ENCODE measurements at regions not wholly inside any gene's neighbourhood (a gene's known extent, or its start where the extent isn't known, plus 50 kb on each side); places are given as distances from the start of the nearest gene placed in this dataset.

DNA sequence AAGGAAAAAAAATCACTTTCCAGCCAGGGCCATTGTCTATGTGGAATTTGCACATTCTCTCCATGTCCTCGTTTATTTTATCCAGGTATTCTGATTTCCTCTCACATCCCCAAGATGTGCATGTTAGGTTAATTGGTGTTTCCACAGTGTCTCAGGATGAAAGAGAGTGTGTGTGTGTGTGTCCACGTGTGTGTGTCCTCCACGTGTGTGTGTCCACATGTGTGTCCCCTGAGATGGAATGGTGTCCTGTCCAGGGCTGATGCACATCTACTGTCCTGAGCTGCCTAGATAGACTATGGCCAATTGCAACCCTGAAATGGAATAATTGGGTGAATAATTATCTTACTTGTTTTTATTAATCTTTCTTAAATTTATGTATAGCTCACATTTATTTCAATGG is 2436.5 kb downstream of the PCDH9 start:
- Mint-ChIP-seq H3K27me3 (ENCODE audit: low read depth) (no peaks in the 10 kb centered on the region), H3K4me3 (no peak overlapping the region), H3K27ac (no peak overlapping the region), H3K36me3 (ENCODE audit: insufficient read depth in 1 of 3, low read depth in 3 of 3) (no peaks in the 10 kb centered on the region), H3K9me3 (no peaks in the 10 kb centered on the region), H3K4me1 (no peaks in the 10 kb centered on the region)
- no peak overlapping the region for H2BK120ac ChIP-seq (ENCODE audit: low read depth, low read length, poor library complexity, severe bottlenecking)
- H3K18ac ChIP-seq (ENCODE audit: insufficient read length, low read depth, low read length) = no peak overlapping the region
- no peak overlapping the region for H3K9ac ChIP-seq (ENCODE audit: extremely low read depth, insufficient read length, low read length)
- no CpG with 5 or more reads among the region's 3 CpGs for WGBS (ENCODE audit: extremely low coverage, insufficient read length, low lambda C conversion rate)
- H3K4me1 ChIP-seq (ENCODE audit: insufficient read depth, low read length) = no peaks in the 10 kb centered on the region; the same call in 1 of the 2 replicates
- no peaks in the 10 kb centered on the region for H3K79me1 ChIP-seq (ENCODE audit: insufficient read depth, low read depth, low read length, poor library complexity, severe bottlenecking)
- H4K8ac ChIP-seq (replicated peaks; ENCODE audit: insufficient read length, low read depth, low read length) = no peak overlapping the region
- H4K20me1 ChIP-seq (ENCODE audit: control insufficient read depth, insufficient read depth, insufficient read length) = no peaks in the 10 kb centered on the region
- no peak overlapping the region for H2BK12ac ChIP-seq (ENCODE audit: insufficient read length, low read depth, low read length)
- no peak overlapping the region for H4K91ac ChIP-seq (ENCODE audit: insufficient read length, low read depth, low read length)
- no peak overlapping the region for H3T11ph ChIP-seq (ENCODE audit: low read length)
- no peak overlapping the region for H2BK20ac ChIP-seq (ENCODE audit: low read depth, low read length, poor library complexity, severe bottlenecking)
- H3K4ac ChIP-seq (ENCODE audit: low read depth, low read length) = no peak overlapping the region
- no peaks in the 10 kb centered on the region for H3K79me2 ChIP-seq (ENCODE audit: insufficient read depth, low read length)
- DNase-seq = no peak
- no peaks in the 10 kb centered on the region for H3K23me2 ChIP-seq (ENCODE audit: insufficient read length, low read depth, low read length, poor library complexity, severe bottlenecking)
- no peak overlapping the region for H3K56ac ChIP-seq (ENCODE audit: insufficient read length, low read depth, low read length)
- H2AFZ ChIP-seq (ENCODE audit: low read length) = no peak overlapping the region
- H4K5ac ChIP-seq (ENCODE audit: insufficient read length, low read depth, low read length) = no peak overlapping the region
- H2BK15ac ChIP-seq (ENCODE audit: low read depth, low read length) = no peak overlapping the region
- no peak overlapping the region for H3K27ac ChIP-seq (ENCODE audit: insufficient read length, low read depth, low read length)
- H3K9me3 ChIP-seq (ENCODE audit: control insufficient read depth, low read depth, low read length) = no peaks in the 10 kb centered on the region
- no peak for TF ChIP-seq CTCF (conservative IDR thresholded peaks at IDR 0.05)
- H3K14ac ChIP-seq (ENCODE audit: insufficient read depth, low read length) = no peak overlapping the region
- no peak overlapping the region for H2BK5ac ChIP-seq (ENCODE audit: insufficient read length, low read length)
- H3K4me2 ChIP-seq (ENCODE audit: insufficient read depth, insufficient read length, low read length) = no peak overlapping the region
- H3K23ac ChIP-seq (ENCODE audit: insufficient read length, low read depth, low read length) = no peak overlapping the region
- no peaks in the 10 kb centered on the region for H3K27me3 ChIP-seq (ENCODE audit: insufficient read depth, low read length)
- H2AK5ac ChIP-seq (ENCODE audit: insufficient read length, low read length) = no peak overlapping the region
